ENCODE measurements at regions not wholly inside any gene's neighbourhood (a gene's known extent, or its start where the extent isn't known, plus 50 kb on each side); places are given as distances from the start of the nearest gene placed in this dataset.

DNA sequence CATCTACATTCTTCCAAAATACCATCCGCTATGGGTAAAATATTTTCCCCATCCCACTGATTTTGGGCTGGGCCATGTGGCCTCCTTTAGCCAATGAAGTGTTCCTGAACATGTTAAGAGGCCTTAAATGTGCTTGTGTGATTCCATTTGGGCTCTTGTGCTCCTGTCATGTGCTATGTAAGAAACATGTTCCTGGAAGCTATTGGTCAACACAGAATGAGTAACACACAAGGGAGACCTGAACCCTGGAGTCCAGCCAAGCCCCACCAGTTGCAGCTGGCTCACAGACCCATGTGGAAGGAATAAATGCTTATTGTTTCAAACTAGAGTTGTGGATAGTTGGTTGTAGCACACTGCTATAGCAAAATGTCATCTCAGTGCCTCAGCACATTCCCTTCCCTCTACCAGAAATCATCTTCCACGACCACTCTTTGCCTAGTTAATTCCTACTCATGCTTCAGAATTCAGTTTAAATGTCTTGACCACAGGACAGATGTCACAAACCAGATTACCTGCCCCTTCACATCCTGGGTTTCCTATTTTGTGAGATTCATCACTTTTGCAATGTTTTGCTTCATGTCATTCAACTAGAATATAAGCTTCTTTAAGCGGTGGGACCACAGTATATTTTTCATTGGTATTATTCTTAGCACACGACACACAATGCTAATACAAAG, 217.3 kb upstream of the EEA1 start:
- TF ChIP-seq, protein P1, sequence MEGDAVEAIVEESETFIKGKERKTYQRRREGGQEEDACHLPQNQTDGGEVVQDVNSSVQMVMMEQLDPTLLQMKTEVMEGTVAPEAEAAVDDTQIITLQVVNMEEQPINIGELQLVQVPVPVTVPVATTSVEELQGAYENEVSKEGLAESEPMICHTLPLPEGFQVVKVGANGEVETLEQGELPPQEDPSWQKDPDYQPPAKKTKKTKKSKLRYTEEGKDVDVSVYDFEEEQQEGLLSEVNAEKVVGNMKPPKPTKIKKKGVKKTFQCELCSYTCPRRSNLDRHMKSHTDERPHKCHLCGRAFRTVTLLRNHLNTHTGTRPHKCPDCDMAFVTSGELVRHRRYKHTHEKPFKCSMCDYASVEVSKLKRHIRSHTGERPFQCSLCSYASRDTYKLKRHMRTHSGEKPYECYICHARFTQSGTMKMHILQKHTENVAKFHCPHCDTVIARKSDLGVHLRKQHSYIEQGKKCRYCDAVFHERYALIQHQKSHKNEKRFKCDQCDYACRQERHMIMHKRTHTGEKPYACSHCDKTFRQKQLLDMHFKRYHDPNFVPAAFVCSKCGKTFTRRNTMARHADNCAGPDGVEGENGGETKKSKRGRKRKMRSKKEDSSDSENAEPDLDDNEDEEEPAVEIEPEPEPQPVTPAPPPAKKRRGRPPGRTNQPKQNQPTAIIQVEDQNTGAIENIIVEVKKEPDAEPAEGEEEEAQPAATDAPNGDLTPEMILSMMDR (IDR thresholded peaks at IDR 0.05): no peak
- TF ChIP-seq POLR2A (IDR thresholded peaks at IDR 0.05): no peak
